ENCODE measurements at regions not wholly inside any gene's neighbourhood (a gene's known extent, or its start where the extent isn't known, plus 50 kb on each side); places are given as distances from the start of the nearest gene placed in this dataset.

DNA sequence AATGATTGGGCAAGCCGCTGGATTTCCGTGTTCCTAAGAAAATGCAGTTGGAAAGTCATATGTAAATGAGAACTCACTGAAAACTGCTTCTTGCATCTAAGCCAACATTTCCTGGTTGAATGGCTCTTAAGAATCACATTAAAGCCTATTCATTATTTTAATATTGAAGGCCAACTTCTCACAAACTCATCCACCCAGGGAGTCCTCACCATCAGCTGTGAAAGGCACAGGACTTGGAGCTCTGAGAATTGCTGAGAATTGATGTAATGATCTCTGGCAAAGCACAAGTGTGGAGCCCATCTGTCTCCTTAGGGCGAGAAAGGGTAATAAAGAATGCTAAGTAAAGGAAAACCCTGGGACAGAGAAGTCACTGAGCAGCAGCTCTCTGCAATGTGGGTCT, 55.9 kb upstream of the APCDD1 start:
- intact Hi-C loops (cut with DNase I), result no loop called here
- 31 to 48% methylated on average over 3 of the region's 3 CpGs for WGBS, 2 donors

GRCh38 chr18:10399465-10399864, 55.0 kb upstream of the APCDD1 start:
- no peaks in the 10 kb centered on the region for H3K9me3 ChIP-seq
- H3K4me3 ChIP-seq (replicated peaks in 1 of 3), result no peak overlapping the region
- intact Hi-C loops (cut with DNase I), result no loop called here
- peaks cover 0 to 4% of the 10 kb centered on the region in 2 donors for H3K4me1 ChIP-seq
- no peak overlapping the region for H3K27ac ChIP-seq
- H3K27me3 ChIP-seq, result no peaks in the 10 kb centered on the region
- no peaks in the 10 kb centered on the region for H3K36me3 ChIP-seq
- TF ChIP-seq, protein P1, sequence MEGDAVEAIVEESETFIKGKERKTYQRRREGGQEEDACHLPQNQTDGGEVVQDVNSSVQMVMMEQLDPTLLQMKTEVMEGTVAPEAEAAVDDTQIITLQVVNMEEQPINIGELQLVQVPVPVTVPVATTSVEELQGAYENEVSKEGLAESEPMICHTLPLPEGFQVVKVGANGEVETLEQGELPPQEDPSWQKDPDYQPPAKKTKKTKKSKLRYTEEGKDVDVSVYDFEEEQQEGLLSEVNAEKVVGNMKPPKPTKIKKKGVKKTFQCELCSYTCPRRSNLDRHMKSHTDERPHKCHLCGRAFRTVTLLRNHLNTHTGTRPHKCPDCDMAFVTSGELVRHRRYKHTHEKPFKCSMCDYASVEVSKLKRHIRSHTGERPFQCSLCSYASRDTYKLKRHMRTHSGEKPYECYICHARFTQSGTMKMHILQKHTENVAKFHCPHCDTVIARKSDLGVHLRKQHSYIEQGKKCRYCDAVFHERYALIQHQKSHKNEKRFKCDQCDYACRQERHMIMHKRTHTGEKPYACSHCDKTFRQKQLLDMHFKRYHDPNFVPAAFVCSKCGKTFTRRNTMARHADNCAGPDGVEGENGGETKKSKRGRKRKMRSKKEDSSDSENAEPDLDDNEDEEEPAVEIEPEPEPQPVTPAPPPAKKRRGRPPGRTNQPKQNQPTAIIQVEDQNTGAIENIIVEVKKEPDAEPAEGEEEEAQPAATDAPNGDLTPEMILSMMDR (IDR thresholded peaks at IDR 0.05), result no peak
- TF ChIP-seq POLR2A (IDR thresholded peaks at IDR 0.05), result no peak
- 74 to 97% methylated on average over 5 of the region's 5 CpGs for WGBS, 2 donors
- no peak for DNase-seq

More for the DNA sequence above, 55.9 kb upstream of the APCDD1 start:
- no peak for TF ChIP-seq POLR2A (IDR thresholded peaks at IDR 0.05)
- TF ChIP-seq, protein P1 (IDR thresholded peaks at IDR 0.05), result no peak
- Histone ChIP-seq H3K9me3 (no peaks in the 10 kb centered on the region), H3K36me3 (no peaks in the 10 kb centered on the region), H3K4me1 (peaks cover 0 to 4% of the 10 kb centered on the region in 2 donors), H3K27ac (no peak overlapping the region), H3K27me3 (no peaks in the 10 kb centered on the region), H3K4me3 (replicated peaks in 1 of 3) (no peak overlapping the region)
- DNase-seq, result no peak

DNA sequence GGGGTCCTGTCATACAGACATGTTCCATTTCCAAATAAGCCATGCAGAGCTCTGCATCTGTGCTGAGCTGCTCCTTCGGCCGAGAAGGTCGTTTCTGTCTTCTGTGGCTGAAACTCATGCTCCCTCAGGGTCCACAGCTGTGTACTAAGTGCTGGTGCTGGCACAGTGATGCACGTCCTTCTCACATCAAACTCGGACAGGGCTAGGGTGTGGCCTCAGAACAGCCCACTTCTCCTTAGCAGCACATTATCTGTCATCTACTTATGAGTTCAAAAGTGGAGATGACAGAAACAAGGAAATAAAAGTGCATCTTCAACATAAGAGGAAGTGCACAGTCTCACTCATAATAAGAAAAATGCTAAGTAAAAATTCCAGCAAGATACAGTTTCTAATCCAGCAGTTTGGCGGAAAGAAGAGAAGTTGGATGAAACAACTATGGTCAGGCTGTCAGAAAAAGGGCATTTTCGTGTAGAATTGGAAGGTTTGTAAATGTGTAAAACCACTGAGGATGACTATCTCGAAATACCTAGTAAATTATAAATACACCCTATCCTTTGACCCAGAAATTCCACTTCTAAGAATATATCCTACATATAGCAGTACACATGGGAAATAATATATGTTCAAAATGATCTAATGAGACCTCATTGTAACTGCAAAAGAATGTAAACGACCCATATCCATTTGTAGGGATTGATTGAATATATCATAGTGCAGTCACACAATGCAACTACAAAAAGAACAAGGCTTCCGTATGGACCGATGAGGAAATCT, 53.7 kb upstream of the APCDD1 start:
- no peak for DNase-seq
- peaks cover 0 to 4% of the 10 kb centered on the region in 2 donors for H3K4me1 ChIP-seq
- H3K27ac ChIP-seq, result no peak overlapping the region
- H3K27me3 ChIP-seq, result no peaks in the 10 kb centered on the region
- intact Hi-C loops (cut with DNase I), result no loop called here
- 81 to 83% methylated on average over 8 to 11 of the region's 11 CpGs for WGBS, 2 donors
- TF ChIP-seq, protein P1 (IDR thresholded peaks at IDR 0.05), result no peak
- TF ChIP-seq POLR2A (IDR thresholded peaks at IDR 0.05), result no peak
- no peak overlapping the region for H3K4me3 ChIP-seq (replicated peaks in 1 of 3)
- no peaks in the 10 kb centered on the region for H3K36me3 ChIP-seq
- no peaks in the 10 kb centered on the region for H3K9me3 ChIP-seq

DNA sequence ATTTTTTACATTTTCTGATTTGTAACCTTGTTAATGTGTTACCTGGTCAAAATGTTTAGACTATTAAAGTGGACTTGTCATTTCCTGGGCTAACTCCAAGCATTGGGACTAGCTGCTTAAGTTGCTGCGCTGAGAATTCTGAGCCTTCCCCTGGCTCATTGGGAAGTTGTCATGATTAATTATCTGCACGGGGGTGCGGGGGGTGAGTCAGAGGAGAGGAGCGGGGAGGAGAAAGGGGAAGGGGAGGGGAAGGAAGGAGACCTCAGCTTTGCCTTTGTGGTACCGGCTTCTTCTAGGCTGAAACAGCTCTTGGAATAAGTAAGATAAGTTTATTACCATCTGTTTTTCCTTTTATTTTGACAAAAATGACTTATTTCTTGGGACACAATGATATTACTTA, 52.9 kb upstream of the APCDD1 start:
- no peak for DNase-seq
- Histone ChIP-seq H3K27ac (no peak overlapping the region), H3K9me3 (no peaks in the 10 kb centered on the region), H3K36me3 (no peaks in the 10 kb centered on the region), H3K27me3 (no peaks in the 10 kb centered on the region), H3K4me1 (peaks cover 0 to 4% of the 10 kb centered on the region in 2 donors), H3K4me3 (replicated peaks in 1 of 3) (no peak overlapping the region)
- 52 to 59% methylated on average over 4 of the region's 5 CpGs for WGBS, 2 donors
- intact Hi-C loops (cut with DNase I), result no loop called here
- TF ChIP-seq POLR2A (IDR thresholded peaks at IDR 0.05), result no peak
- TF ChIP-seq, protein P1 (IDR thresholded peaks at IDR 0.05), result no peak

GRCh38 chr18:10401930-10402329, 52.5 kb upstream of the APCDD1 start:
- 81 to 89% methylated on average over 6 of the region's 6 CpGs for WGBS, 2 donors
- Histone ChIP-seq H3K27me3 (no peaks in the 10 kb centered on the region), H3K4me3 (replicated peaks in 1 of 3) (no peak overlapping the region), H3K27ac (no peak overlapping the region), H3K4me1 (peaks cover 0 to 4% of the 10 kb centered on the region in 2 donors), H3K9me3 (no peaks in the 10 kb centered on the region), H3K36me3 (no peaks in the 10 kb centered on the region)
- intact Hi-C loops (cut with DNase I), result no loop called here
- no peak for TF ChIP-seq POLR2A (IDR thresholded peaks at IDR 0.05)
- TF ChIP-seq, protein P1 (IDR thresholded peaks at IDR 0.05), result no peak
- DNase-seq, result no peak
